ENCODE measurements at regions not wholly inside any gene's neighbourhood (a gene's known extent, or its start where the extent isn't known, plus 50 kb on each side); places are given as distances from the start of the nearest gene placed in this dataset.

DNA sequence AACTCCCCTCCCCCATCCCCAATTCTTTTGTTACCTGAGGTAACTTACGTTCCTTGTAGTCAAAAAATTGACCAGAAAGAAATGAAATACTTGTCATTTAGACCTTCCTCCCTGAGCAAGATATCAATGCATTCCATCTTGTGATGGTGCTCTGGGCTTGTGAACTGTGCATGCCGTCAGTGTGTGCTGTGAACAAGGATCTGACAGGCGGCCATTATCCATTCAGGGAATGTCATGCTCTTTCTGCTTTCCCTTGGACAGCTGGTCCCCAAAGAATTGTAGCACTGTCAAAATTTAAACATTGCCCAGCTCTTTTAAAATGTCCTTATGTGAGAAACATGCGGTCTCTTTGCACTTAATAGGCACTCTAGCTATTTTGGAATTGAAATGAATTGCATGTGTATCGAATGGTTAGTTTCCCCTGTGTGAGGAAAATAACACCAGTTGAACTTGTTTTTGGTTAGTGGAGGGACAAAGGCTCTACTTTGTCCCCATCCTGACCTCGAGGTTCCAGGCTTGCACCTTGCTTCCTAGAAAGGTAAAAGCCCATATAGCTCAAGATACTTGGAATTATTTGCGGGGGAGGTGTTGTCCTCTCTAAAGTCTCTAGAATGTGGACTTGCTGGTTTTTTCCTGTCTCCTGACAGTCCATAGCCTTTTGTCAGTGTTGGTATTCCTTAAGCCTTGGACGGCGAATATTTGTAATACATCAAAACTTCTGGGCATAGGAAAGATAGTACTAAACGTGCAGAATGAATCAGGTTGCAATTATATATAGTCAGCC, 350.9 kb downstream of the NUP35 start:
- TF ChIP-seq CTCF (IDR thresholded peaks at IDR 0.05) (no peak), CHD2 (IDR thresholded peaks at IDR 0.05; ENCODE audit: low read length, partially characterized antibody) (no peak), GABPA (IDR thresholded peaks at IDR 0.05; ENCODE audit: low read depth) (no peak), YY1 (IDR thresholded peaks at IDR 0.05; ENCODE audit: low read depth) (no peak), EP300 (IDR thresholded peaks at IDR 0.05; ENCODE audit: borderline replicate concordance in 1 of 2, low read depth in 1 of 2, low read length in 1 of 2) (no peak), POLR2AphosphoS5 (IDR thresholded peaks at IDR 0.05; ENCODE audit: low read depth, low read length) (no peak), FOSL2 (IDR thresholded peaks at IDR 0.05; ENCODE audit: borderline replicate concordance, low read depth) (no peak), JUND (IDR thresholded peaks at IDR 0.05) (no peak), FOXM1 (IDR thresholded peaks at IDR 0.05; ENCODE audit: low read depth) (no peak), FOXJ3 (CRISPR knock-in tag; IDR thresholded peaks at IDR 0.05) (no peak), RFX5 (IDR thresholded peaks at IDR 0.05; ENCODE audit: low read length) (no peak)

Data from SK-N-SH (cell line).